DND-41 (cell line): ENCODE measurements at regions not wholly inside any gene's neighbourhood (a gene's known extent, or its start where the extent isn't known, plus 50 kb on each side); places are given as distances from the start of the nearest gene placed in this dataset.

ENCODE experiments used
- CTCF ChIP-seq: IDR thresholded peaks from 2 replicates; pipeline ENCODE4 v1.5.1; 2012; ENCODE audit warnings: borderline replicate concordance, low read length, moderate library complexity, mild to moderate bottlenecking; ENCODE audit not compliant: poor library complexity, severe bottlenecking; ENCODE audit errors: extremely low read depth
- EZH2 ChIP-seq: IDR thresholded peaks from 3 replicates; pipeline ENCODE4 v1.6.1; 2012; ENCODE audit warnings: borderline replicate concordance, low read depth, mild to moderate bottlenecking, moderate library complexity, low read length, inconsistent platforms; ENCODE audit not compliant: severe bottlenecking

GRCh38 chr10:107476408-107476807 lies 311.9 kb upstream of the SORCS1 start:
- TF ChIP-seq CTCF (no peak), EZH2 (no peak)
